SU-DHL-6 (cell line): ENCODE measurements at regions not wholly inside any gene's neighbourhood (a gene's known extent, or its start where the extent isn't known, plus 50 kb on each side); places are given as distances from the start of the nearest gene placed in this dataset.

Source experiments
- H2AFZ ChIP-seq: fragments of 200-600 bp; sonication (generic); 2 replicates; pipeline ENCODE4 v1.6.1; 2014; ENCODE audit warnings: low read depth, mild to moderate bottlenecking, moderate library complexity, mixed read lengths, antibody characterized with exemption, low read length; ENCODE audit not compliant: severe bottlenecking
- H3F3A ChIP-seq: fragments of 200-600 bp; shearing (Covaris generic); 2 replicates; pipeline ENCODE4 v1.6.0; 2016; ENCODE audit warnings: antibody characterized with exemption, mild to moderate bottlenecking; ENCODE audit not compliant: insufficient read depth
- H3K27ac ChIP-seq: fragments of 200-600 bp; sonication (generic); 2 replicates; pipeline ENCODE4 v1.5.1; 2016; ENCODE audit warnings: low read depth, mild to moderate bottlenecking, low read length, moderate library complexity, mixed read lengths
- H3K27me3 ChIP-seq: fragments of 200-600 bp; sonication (generic), shearing (Covaris generic); 2 replicates; pipeline ENCODE4 v1.6.0; 2014; ENCODE audit warnings: mild to moderate bottlenecking, low read length
- H3K36me3 ChIP-seq: fragments of 200-600 bp; sonication (generic); 2 replicates; pipeline ENCODE4 v1.6.1; 2014; ENCODE audit warnings: mild to moderate bottlenecking, low read length, mixed read lengths
- H3K4me2 ChIP-seq: fragments of 300-600, 200-600 bp; shearing (Covaris generic), sonication (generic); 2 replicates; pipeline ENCODE4 v1.6.0; 2014; ENCODE audit warnings: low read length, low read depth, mild to moderate bottlenecking; ENCODE audit not compliant: poor library complexity, severe bottlenecking
- H3K4me3 ChIP-seq: fragments of 200-600 bp; sonication (generic); 2 replicates; pipeline ENCODE4 v1.5.1; 2014; ENCODE audit warnings: antibody characterized with exemption, low read length, mild to moderate bottlenecking, mixed read lengths; ENCODE audit not compliant: insufficient read depth, poor library complexity, severe bottlenecking
- H3K79me2 ChIP-seq: fragments of 200-600 bp; sonication (generic); 2 replicates; pipeline ENCODE4 v1.6.1; 2014; ENCODE audit warnings: mild to moderate bottlenecking, low read length, moderate library complexity; ENCODE audit not compliant: insufficient read depth
- H3K9ac ChIP-seq: fragments of 200-600 bp; sonication (generic); 2 replicates; pipeline ENCODE4 v1.7.0; 2014; ENCODE audit warnings: mild to moderate bottlenecking, low read length
- H3K9me2 ChIP-seq: fragments of 200-600 bp; sonication (generic); replicated peaks from 2 replicates; pipeline ENCODE4 v1.6.1; 2014; ENCODE audit warnings: low read length; ENCODE audit not compliant: insufficient read depth
- H3K9me3 ChIP-seq: fragments of 200-600 bp; sonication (generic); 2 replicates; pipeline ENCODE4 v1.6.1; 2014; ENCODE audit warnings: low read length, mixed read lengths; ENCODE audit not compliant: insufficient read depth
- H4K20me1 ChIP-seq: fragments of 200-600 bp; sonication (generic); 2 replicates; pipeline ENCODE4 v1.6.1; 2014; ENCODE audit warnings: low read depth, mild to moderate bottlenecking, antibody characterized with exemption, low read length, moderate library complexity, mixed read lengths
- EZH2phosphoT487 ChIP-seq: fragments of 200-600 bp; sonication (generic), shearing (Covaris generic); conservative IDR thresholded peaks from 2 replicates; pipeline ENCODE4 v1.6.1; 2018; ENCODE audit warnings: mild to moderate bottlenecking, antibody characterized with exemption, low read length, moderate library complexity, mixed read lengths
- TF ChIP-seq, protein P1 (sequence below): fragments of 200-600 bp; sonication (generic); IDR thresholded peaks from one replicate; pipeline ENCODE4 v1.5.1; 2017; ENCODE audit warnings: antibody characterized with exemption, mild to moderate bottlenecking, low read length, moderate library complexity; ENCODE audit not compliant: insufficient read depth, poor library complexity, severe bottlenecking

DNA sequence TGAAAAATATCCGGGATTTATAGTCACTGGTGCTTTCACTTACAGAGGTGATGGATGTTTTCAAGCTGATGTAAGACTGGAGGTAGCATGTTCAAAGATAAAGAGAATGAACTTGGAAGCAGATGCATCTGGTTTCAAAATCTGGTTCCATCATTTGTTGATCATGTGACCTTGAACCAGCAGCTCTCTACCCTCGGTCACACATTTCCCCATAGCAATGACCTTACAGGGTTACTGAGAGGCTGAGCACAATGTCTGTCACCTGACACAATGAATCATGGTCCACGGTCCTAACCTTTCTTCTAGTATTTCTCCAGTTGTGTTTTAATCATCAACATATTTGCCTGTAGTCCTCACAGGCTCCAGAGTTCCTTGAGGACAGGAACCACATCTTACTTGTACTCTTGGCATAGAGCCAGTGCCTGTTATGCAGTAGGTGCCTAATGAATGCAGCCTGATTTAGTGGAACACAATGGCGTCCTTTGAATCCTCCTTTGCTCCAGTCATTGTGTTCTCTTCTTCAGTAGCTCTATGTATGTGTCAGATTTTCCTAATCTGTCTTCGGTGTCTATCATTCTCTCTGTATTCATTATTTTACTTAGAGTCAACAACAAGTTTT lies 667.3 kb downstream of the PTPRU start:
- Histone ChIP-seq H3F3A (no peaks in the 10 kb centered on the region), H4K20me1 (no peaks in the 10 kb centered on the region), H3K9me3 (no peaks in the 10 kb centered on the region), H3K4me2 (no peak overlapping the region), H2AFZ (no peak overlapping the region), H3K4me3 (no peak overlapping the region), H3K36me3 (no peaks in the 10 kb centered on the region), H3K9me2 (no peaks in the 10 kb centered on the region), H3K79me2 (no peaks in the 10 kb centered on the region), H3K9ac (no peak overlapping the region), H3K27ac (no peak overlapping the region), H3K27me3 (no peaks in the 10 kb centered on the region)
- no peak for TF ChIP-seq EZH2phosphoT487

DNA sequence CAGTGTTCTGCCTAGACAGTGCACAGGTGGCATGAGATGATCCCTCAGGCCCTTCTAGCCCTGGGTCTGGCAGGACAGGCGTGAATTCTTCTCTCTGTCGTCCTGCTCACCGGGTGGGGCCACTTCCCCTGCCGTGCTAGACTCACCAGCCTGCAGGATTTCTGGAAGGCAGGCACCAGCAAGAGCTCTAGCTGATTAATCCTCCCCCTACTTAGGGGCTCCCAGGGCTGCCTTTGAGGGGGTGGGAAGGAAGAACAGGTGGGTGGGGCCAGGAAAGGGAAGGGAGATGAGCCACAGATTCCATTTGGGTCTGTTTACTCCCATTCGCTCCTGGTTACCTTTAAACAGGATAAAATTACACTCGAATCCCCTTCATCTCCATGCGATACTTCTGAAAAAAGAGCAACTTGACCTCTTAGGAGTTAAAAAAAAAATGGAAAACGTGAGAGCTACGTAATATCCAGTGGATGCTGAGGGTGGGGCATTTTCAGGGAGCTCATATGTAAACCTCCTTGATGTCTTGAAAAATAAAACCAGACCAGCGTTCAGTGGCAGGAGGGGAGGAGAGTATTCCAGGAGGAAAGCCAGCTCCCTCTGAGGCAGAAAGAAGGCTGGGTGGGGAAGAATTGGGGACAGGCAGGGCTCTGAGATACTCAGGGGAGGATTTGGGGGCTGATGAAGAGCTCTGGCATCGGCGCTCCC lies 665.5 kb downstream of the PTPRU start:
- Histone ChIP-seq H3K9me3 (no peaks in the 10 kb centered on the region), H3K36me3 (no peaks in the 10 kb centered on the region), H3K79me2 (no peaks in the 10 kb centered on the region), H3K27me3 (no peaks in the 10 kb centered on the region), H4K20me1 (no peaks in the 10 kb centered on the region), H3K9ac (no peak overlapping the region), H3K9me2 (no peaks in the 10 kb centered on the region), H3K4me2 (no peak overlapping the region), H3K27ac (no peak overlapping the region), H3K4me3 (no peak overlapping the region), H2AFZ (no peak overlapping the region), H3F3A (no peaks in the 10 kb centered on the region)
- TF ChIP-seq, protein P1, sequence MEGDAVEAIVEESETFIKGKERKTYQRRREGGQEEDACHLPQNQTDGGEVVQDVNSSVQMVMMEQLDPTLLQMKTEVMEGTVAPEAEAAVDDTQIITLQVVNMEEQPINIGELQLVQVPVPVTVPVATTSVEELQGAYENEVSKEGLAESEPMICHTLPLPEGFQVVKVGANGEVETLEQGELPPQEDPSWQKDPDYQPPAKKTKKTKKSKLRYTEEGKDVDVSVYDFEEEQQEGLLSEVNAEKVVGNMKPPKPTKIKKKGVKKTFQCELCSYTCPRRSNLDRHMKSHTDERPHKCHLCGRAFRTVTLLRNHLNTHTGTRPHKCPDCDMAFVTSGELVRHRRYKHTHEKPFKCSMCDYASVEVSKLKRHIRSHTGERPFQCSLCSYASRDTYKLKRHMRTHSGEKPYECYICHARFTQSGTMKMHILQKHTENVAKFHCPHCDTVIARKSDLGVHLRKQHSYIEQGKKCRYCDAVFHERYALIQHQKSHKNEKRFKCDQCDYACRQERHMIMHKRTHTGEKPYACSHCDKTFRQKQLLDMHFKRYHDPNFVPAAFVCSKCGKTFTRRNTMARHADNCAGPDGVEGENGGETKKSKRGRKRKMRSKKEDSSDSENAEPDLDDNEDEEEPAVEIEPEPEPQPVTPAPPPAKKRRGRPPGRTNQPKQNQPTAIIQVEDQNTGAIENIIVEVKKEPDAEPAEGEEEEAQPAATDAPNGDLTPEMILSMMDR, result no peak
- TF ChIP-seq EZH2phosphoT487, result no peak

DNA sequence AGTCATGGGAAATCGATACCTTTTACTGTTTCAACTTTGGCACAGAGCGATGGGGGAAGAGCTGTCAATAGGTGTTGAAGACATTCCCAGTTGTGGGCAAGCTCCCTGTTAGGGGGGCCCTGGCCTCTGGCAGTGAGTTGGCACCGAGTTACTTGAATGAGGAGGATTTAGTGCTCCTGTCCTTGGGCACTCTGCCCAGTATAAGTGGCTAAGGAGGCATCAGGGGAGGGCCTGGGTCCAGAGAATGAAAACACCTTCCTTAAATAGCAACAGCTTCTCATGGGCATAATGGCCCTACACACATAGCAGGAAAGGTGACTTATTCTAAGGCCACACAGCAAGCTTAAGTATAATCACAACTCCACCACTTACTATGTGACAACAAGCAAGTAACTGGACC lies 664.4 kb downstream of the PTPRU start:
- Histone ChIP-seq H3K9me2 (no peaks in the 10 kb centered on the region), H3K27me3 (no peaks in the 10 kb centered on the region), H3K4me2 (no peak overlapping the region), H3K9ac (no peak overlapping the region), H3K4me3 (no peak overlapping the region), H3K27ac (no peak overlapping the region), H3F3A (no peaks in the 10 kb centered on the region), H4K20me1 (no peaks in the 10 kb centered on the region), H2AFZ (no peak overlapping the region), H3K9me3 (no peaks in the 10 kb centered on the region), H3K36me3 (no peaks in the 10 kb centered on the region), H3K79me2 (no peaks in the 10 kb centered on the region)
- TF ChIP-seq, protein P1, result no peak
- no peak for TF ChIP-seq EZH2phosphoT487

DNA sequence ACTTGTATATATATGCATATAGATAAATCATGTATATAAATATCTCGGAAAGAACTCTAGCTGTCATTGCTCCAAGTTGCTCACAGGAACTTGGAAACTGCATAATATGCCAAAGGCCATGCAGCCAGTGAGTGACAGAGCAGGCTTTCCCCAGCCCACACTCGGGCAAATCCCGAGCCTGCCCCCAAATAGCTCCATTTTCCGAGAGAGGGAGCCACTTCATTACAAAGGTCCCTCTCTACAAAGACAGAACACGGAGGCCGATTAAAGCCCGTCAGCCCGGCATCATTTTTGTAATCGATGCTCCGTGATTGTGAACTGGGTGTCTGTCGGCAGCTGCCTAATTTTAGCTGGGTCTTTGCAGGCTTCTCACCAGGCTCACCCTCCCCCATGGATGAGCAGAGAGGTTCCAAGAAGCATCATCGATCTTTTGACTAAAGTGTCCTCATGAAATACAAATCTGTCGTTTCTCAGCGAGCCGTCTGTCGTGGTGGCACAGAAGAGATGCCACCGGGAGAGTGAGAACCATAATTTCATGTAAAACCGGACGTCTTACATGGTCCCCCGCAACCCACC lies 663.9 kb downstream of the PTPRU start:
- H4K20me1 ChIP-seq, result no peaks in the 10 kb centered on the region
- no peak overlapping the region for H2AFZ ChIP-seq
- no peaks in the 10 kb centered on the region for H3K79me2 ChIP-seq
- H3K9me3 ChIP-seq, result no peaks in the 10 kb centered on the region
- TF ChIP-seq, protein P1, result no peak
- TF ChIP-seq EZH2phosphoT487, result no peak
- H3K4me3 ChIP-seq, result no peak overlapping the region
- no peak overlapping the region for H3K9ac ChIP-seq
- no peak overlapping the region for H3K4me2 ChIP-seq
- no peaks in the 10 kb centered on the region for H3F3A ChIP-seq
- H3K27me3 ChIP-seq, result no peaks in the 10 kb centered on the region
- H3K9me2 ChIP-seq, result no peaks in the 10 kb centered on the region
- no peak overlapping the region for H3K27ac ChIP-seq
- no peaks in the 10 kb centered on the region for H3K36me3 ChIP-seq
